Mucosa of descending colon (tissue), 3 donors: ENCODE measurements at regions not wholly inside any gene's neighbourhood (a gene's known extent, or its start where the extent isn't known, plus 50 kb on each side); places are given as distances from the start of the nearest gene placed in this dataset.
"Not testable (repeated sequence)": the region's sequence is repeated elsewhere in the genome, so short reads cannot be mapped to it uniquely, and the experiment has no call there.

ENCODE experiments used
- ATAC-seq: fragments of 200-7000 bp; cut with Tn5 transposase; one replicate; pipeline ENCODE4 v1.9.1; 2020; ENCODE audit warnings: mild to moderate bottlenecking, moderate library complexity
- DNase-seq, 3 donors: peaks; one replicate each; pipeline ENCODE4 v3.0.0-alpha.2; 2020
- H3K36me3 ChIP-seq: fragments of 200-600 bp; one replicate; pipeline ENCODE4 v1.8.0; 2021; ENCODE audit warnings: low read depth, mild to moderate bottlenecking
- H3K4me1 ChIP-seq: fragments of 200-600 bp; one replicate; pipeline ENCODE4 v1.8.0; 2021; ENCODE audit warnings: low read depth, mild to moderate bottlenecking
- H3K4me3 ChIP-seq: fragments of 200-600 bp; one replicate; pipeline ENCODE4 v1.8.0; 2021; ENCODE audit warnings: mild to moderate bottlenecking
- H3K9me3 ChIP-seq: fragments of 200-600 bp; one replicate; pipeline ENCODE4 v1.8.0; 2021; ENCODE audit warnings: mild to moderate bottlenecking
- intact Hi-C, 2 donors: fragments of 100-400 bp; cut with DNase I in 1 of 2; cut with micrococcal nuclease in 1 of 2; formaldehyde crosslinking; loops; one replicate each; pipeline versions ENCODE4 v1.11.0 to v1.11.1; 2022; cut with DNase I, micrococcal nuclease
- donor health status: DM: no; HTN: no; CAD: no; lungs with moderate emphysema.
- donor health status: DM: no; HTN: no; CAD: no.
- donor health status: DM: no; HTN: yes; CAD: no.

DNA sequence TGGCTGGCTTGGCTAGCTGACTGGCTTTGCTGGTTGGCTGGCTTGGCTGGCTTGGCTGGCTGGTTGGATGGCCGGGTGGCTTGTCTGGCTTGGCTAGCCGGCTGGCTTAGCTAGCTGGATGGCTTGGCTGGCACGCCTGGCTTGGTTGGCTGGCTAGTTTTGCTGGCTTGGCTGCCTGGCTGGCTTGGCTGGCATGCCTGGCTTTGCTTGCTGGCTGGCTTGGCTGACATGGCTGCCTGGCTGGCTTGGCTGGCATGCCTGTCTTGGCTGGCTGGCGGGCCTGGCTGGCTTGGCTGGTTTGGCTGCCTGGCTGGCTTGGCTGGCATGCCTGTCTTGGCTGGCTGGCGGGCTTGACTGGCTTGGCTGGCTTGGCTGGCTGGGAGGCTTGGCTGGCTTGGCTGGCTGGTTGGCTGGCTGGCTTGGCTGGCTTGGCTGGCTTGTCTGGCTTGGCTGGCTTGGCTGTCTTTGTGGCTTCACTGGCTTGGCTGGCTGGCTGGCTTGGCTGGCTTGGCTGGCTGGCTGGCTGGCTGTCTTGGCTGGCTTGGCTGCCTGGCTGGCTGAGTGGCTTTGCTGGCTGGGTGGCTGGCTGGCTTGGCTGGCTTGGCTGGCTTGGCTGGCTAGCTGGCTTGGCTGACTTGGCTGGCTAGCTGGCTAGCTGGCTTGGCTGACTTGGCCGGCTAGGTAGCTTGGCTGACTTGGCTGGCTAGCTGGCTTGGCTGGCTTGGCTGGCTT, 2808.9 kb downstream of the RPIA start:
- H3K4me1 ChIP-seq, ATAC-seq, H3K4me3 ChIP-seq, H3K36me3 ChIP-seq, intact Hi-C loops, H3K9me3 ChIP-seq: not testable (repeated sequence)
- peak in 1 of 3 donors; percentile 49 for DNase-seq

DNA sequence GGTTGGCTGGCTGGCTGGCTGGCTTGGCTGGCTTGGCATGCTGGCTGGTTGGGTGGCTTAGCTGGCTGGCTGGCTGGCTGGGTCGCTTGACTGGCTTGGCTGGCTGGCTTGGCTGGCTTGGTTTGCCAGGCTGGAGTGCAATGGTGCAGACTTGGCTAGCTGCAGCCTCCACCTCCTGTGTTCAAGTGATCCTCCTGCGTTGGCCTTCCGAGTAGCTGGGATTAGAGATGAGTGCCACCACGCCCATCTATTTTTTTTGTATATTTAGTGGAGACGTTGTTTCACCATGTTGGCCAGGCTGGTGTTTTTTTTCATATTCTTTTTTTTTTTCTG, 2809.5 kb downstream of the RPIA start:
- H3K9me3 ChIP-seq, H3K4me1 ChIP-seq, intact Hi-C loops, H3K4me3 ChIP-seq, ATAC-seq, DNase-seq, H3K36me3 ChIP-seq: not testable (repeated sequence)

DNA sequence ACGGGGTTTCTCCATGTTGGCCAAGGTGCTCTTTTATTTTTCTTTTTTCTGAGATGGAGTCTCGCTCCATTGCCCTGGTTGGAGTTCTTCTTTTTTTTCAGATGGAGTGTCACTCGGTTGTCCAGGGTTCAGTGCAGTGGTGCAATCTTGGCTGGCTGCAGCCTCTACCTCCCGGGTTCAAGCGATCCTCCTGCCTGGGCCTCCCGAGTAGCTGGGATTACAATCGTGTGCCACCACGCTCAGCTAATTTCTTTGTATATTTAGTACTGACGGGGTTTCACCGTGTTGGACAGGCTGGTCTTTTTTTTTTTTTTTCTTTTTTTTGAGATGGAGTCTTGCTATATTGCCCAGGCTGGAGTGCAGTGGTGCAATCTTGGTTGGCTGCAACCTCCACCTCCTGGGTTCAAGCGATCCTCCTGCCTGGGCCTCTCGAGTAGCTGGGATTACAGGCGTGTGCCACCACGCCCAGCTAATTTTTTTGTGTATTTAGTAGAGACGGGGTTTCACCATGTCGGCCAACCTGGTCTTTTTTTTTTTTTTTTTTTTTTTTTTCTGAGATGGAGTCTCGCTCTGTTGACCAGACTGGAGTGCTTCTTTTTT, 2810.1 kb downstream of the RPIA start:
- not testable (repeated sequence) for H3K4me3 ChIP-seq

DNA sequence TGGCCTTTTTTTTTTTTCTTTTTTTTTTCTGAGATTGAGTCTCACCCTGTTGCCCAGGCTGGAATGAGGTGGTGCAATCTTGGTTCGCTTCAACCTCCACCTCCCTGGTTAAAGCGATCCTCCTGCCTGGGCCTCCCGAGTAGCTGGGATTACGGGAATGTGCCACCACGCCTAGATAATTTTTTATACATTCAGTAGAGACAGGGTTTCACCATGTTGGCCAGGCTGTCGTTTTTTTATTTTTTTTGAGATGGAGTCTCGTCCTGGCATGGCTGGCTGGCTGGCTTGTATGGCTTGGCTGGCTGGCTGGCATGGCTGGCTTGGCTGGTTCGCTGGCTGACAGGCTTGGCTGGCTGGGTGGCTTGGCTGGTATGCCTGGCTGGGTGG, 2812.1 kb downstream of the RPIA start:
- intact Hi-C loops, ATAC-seq: not testable (repeated sequence)

More for the DNA sequence above, 2810.1 kb downstream of the RPIA start:
- peak in 1 of 3 donors; percentile 39 for DNase-seq
- intact Hi-C loops, H3K4me1 ChIP-seq, H3K9me3 ChIP-seq, ATAC-seq, H3K36me3 ChIP-seq: not testable (repeated sequence)

DNA sequence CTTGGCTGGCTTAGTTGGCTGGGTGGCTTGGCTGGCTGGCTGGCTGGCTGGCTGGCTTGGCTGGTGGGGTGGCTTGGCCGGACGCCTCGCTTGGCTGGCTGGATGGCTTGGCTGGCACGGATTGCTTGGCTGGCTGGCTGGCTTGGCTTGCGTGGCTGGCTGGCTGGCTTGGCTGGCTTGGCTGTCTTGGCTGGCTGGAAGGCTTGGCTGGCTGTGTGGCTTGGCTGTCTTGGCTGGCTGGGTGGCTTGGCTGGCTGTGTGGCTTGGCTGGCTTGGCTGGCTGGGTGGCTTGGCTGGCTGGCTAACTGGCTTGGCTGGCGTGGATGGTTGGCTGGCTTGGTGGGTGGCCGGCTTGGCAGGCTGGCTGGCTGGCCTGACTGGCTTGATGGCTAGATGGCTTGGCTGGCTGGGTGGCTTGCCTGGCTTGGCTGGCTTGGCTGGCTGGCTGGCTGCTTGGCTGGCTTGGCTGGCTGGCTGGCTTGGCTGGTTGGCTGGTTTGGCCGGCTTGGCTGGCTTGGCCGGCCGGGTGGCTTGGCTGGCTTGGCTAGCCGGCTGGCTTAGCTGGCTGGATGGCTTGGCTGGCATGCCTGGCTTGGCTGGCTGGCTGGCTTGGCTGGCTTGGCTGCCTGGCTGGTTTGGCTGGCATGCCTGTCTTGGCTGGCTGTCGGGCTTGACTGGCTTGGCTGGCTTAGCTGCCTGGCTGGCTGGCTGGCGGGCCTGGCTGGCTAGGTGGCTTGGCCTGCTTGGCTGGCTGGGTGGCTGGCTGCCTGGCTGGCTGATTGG, 2812.7 kb downstream of the RPIA start:
- H3K36me3 ChIP-seq, H3K9me3 ChIP-seq, H3K4me1 ChIP-seq, H3K4me3 ChIP-seq, intact Hi-C loops, ATAC-seq: not testable (repeated sequence)
- DNase-seq = peak in 1 of 3 donors; percentile 48

More for the DNA sequence above, 2812.1 kb downstream of the RPIA start:
- H3K4me1 ChIP-seq, H3K36me3 ChIP-seq, H3K4me3 ChIP-seq, H3K9me3 ChIP-seq, DNase-seq: not testable (repeated sequence)

DNA sequence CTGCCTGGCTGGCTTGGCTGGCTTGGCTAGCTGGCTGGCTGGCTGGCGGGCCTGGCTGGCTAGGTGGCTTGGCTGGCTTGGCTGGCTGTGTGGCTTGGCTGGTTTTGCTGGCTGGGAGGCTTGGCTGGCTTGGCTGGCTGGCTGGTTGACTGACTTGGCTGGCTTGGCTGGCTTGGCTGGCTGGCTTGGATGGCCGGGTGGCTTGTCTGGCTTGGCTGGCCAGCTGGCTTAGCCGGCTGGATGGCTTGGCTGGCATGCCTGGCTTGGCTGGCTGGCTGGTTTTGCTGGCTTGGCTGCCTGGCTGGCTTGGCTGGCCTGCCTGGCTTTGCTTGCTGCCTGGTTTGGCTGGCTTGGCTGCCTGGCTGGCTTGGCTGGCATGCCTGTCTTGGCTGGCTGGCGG, 2817.3 kb downstream of the RPIA start:
- H3K36me3 ChIP-seq, intact Hi-C loops, ATAC-seq, H3K4me1 ChIP-seq, H3K9me3 ChIP-seq, H3K4me3 ChIP-seq: not testable (repeated sequence)
- peak in 1 of 3 donors; percentile 48 for DNase-seq

DNA sequence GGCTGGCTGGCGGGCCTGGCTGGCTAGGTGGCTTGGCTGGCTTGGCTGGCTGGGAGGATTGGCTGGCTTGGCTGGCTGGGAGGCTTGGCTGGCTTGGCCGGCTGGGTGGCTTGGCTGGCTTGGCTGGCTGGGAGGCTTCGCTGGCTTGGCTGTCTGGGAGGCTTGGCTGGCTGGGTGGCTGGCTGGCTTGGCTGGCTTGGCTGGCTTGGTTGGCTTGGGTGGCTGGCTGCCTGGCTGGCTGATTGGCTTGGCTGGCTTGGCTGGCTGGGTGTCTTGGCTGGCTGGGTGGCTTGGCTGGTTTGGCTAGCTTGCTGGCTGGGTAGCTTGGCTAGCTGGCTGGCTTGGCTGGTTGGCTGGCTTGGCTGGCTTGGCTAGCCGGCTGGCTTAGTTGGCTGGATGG, 2817.8 kb downstream of the RPIA start:
- H3K4me3 ChIP-seq, H3K4me1 ChIP-seq, H3K36me3 ChIP-seq, ATAC-seq, intact Hi-C loops, H3K9me3 ChIP-seq: not testable (repeated sequence)
- peak in 1 of 3 donors; percentile 29 for DNase-seq

DNA sequence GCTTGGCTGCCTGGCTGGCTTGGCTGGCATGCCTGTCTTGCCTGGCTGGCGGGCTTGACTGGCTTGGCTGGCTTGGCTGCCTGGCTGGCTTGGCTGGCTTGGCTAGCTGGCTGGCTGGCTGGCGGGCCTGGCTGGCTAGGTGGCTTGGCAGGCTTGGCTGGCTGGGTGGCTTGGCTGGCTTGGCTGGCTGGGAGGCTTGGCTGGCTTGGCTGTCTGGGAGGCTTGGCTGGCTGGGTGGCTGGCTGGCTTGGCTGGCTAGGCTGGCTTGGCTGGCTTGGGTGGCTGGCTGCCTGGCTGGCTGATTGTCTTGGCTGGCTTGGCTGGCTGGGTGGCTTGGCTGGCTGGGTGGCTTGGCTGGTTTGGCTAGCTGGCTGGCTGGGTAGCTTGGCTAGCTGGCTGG, 2819.7 kb downstream of the RPIA start:
- H3K9me3 ChIP-seq, intact Hi-C loops, H3K4me1 ChIP-seq, H3K36me3 ChIP-seq, H3K4me3 ChIP-seq, ATAC-seq: not testable (repeated sequence)
- DNase-seq = peak in 1 of 3 donors; percentile 27

DNA sequence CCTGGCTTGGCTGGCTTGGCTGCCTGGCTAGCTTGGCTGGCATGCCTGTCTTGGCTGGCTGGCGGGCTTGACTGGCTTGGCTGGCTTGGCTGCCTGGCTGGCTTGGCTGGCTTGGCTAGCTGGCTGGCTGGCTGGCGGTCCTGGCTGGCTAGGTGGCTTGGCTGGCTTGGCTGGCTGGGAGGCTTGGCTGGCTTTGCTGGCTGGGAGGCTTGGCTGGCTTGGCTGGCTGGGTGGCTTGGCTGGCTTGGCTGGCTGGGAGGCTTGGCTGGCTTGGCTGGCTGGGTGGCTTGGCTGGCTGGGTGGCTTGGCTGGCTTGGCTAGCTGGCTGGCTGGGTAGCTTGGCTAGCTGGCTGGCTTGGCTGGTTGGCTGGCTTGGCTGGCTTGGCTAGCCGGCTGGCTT, 2824.5 kb downstream of the RPIA start:
- H3K4me1 ChIP-seq, intact Hi-C loops, H3K9me3 ChIP-seq, ATAC-seq, H3K36me3 ChIP-seq, H3K4me3 ChIP-seq: not testable (repeated sequence)
- DNase-seq = peak in 1 of 3 donors; percentile 30

DNA sequence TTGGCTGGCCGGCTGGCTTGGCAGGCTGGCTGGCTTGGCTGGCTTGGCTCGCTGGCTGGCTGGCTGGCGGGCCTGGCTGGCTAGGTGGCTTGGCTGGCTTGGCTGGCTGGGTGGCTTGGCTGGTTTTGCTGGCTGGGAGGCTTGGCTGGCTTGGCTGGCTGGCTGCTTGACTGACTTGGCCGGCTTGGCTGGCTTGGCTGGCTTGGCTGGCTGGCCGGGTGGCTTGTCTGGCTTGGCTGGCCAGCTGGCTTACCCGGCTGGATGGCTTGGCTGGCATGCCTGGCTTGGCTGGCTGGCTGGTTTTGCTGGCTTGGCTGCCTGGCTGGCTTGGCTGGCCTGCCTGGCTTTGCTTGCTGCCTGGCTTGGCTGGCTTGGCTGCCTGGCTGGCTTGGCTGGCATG, 2825.2 kb downstream of the RPIA start:
- peak in 1 of 3 donors; percentile 17 for DNase-seq
- H3K4me3 ChIP-seq, H3K36me3 ChIP-seq, intact Hi-C loops, ATAC-seq, H3K9me3 ChIP-seq, H3K4me1 ChIP-seq: not testable (repeated sequence)

DNA sequence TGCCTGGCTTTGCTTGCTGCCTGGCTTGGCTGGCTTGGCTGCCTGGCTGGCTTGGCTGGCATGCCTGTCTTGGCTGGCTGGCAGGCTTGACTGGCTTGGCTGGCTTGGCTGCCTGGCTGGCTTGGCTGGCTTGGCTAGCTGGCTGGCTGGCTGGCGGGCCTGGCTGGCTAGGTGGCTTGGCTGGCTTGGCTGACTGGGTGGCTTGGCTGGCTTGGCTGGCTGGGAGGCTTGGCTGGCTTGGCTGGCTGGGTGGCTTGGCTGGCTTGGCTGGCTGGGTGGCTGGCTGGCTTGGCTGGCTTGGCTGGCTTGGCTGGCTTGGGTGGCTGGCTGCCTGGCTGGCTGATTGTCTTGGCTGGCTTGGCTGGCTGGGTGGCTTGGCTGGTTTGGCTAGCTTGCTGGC, 2826.4 kb downstream of the RPIA start:
- DNase-seq = peak in 1 of 3 donors; percentile 34
- intact Hi-C loops, ATAC-seq, H3K9me3 ChIP-seq, H3K4me1 ChIP-seq, H3K4me3 ChIP-seq, H3K36me3 ChIP-seq: not testable (repeated sequence)

DNA sequence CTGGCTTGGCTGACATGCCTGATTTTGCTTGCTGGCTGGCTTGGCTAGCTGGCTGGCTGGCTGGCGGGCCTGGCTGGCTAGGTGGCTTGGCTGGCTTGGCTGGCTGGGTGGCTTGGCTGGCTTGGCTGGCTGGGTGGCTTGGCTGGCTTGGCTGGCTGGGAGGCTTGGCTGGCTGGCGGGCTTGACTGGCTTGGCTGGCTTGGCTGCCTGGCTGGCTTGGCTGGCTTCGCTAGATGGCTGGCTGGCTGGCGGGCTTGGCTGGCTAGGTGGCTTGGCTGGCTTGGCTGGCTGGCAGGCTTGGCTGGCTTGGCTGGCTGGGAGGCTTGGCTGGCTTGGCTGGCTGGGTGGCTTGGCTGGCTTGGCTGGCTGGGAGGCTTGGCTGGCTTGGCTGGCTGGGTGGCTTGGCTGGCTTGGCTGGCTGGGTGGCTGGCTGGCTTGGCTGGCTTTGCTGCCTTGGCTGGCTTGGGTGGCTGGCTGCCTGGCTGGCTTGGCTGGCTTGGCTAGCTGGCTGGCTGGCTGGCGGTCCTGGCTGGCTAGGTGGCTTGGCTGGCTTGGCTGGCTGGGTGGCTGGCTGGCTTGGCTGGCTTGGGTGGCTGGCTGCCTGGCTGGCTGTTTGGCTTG, 2827.0 kb downstream of the RPIA start:
- H3K36me3 ChIP-seq, H3K9me3 ChIP-seq, intact Hi-C loops, H3K4me3 ChIP-seq, H3K4me1 ChIP-seq, ATAC-seq: not testable (repeated sequence)
- DNase-seq = peak in 1 of 3 donors; percentile 45

DNA sequence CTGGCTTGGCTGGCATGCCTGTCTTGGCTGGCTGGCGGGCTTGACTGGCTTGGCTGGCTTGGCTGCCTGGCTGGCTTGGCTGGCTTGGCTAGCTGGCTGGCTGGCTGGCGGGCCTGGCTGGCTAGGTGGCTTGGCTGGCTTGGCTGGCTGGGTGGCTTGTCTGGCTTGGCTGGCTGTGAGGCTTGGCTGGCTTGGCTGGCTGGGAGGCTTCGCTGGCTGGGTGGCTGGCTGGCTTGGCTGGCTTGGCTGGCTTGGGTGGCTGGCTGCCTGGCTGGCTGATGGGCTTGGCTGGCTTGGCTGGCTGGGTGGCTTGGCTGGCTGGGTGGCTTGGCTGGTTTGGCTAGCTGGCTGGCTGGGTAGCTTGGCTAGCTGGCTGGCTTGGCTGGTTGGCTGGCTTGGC, 2827.9 kb downstream of the RPIA start:
- DNase-seq = peak in 1 of 3 donors; percentile 7
- H3K4me1 ChIP-seq, intact Hi-C loops, H3K4me3 ChIP-seq, H3K9me3 ChIP-seq, H3K36me3 ChIP-seq, ATAC-seq: not testable (repeated sequence)

DNA sequence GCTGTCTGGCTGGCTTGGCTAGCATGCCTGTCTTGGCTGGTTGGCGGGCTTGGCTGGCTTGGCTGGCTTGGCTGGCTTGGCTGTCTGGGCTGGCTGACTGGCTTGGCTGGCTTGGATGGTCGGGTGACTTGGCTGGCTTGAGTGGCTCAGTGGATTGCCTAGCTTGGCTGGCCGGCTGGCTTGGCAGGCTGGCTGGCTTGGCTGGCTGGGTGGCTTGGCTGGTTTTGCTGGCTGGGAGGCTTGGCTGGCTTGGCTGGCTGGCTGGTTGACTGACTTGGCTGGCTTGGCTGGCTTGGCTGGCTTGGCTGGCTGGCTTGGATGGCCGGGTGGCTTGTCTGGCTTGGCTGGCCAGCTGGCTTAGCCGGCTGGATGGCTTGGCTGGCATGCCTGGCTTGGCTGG, 2828.4 kb downstream of the RPIA start:
- H3K4me1 ChIP-seq, H3K36me3 ChIP-seq, ATAC-seq, H3K9me3 ChIP-seq, intact Hi-C loops, H3K4me3 ChIP-seq: not testable (repeated sequence)
- DNase-seq = peak in 1 of 3 donors; percentile 26
